ENCODE measurements at regions not wholly inside any gene's neighbourhood (a gene's known extent, or its start where the extent isn't known, plus 50 kb on each side); places are given as distances from the start of the nearest gene placed in this dataset.
"Not testable (repeated sequence)": the region's sequence is repeated elsewhere in the genome, so short reads cannot be mapped to it uniquely, and the experiment has no call there.

GRCh38 chr16:76716251-76716650, 439.1 kb downstream of the CNTNAP4 start:
- DNase-seq (ENCODE audit: low read depth, low spot score) = not testable (repeated sequence)

DNA sequence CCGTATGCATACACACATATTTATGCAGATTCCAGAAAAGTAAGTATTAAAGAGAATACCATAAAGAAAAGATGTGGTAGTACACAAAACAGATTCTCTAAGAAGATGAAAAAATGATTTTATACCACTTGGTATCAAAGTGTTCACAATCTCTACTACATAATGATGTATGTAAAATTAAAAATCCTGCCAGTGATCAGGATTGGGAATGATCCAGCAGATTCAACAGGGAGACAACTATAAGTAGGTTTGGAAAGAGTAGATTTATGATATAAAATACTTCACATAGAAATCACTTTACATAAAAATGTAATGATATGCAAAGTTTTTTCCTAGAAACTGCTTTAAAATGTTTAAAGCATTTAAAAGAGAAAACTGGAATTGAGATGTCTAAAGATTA, 447.0 kb downstream of the CNTNAP4 start:
- no peak for DNase-seq (ENCODE audit: low read depth, low spot score)

DNA sequence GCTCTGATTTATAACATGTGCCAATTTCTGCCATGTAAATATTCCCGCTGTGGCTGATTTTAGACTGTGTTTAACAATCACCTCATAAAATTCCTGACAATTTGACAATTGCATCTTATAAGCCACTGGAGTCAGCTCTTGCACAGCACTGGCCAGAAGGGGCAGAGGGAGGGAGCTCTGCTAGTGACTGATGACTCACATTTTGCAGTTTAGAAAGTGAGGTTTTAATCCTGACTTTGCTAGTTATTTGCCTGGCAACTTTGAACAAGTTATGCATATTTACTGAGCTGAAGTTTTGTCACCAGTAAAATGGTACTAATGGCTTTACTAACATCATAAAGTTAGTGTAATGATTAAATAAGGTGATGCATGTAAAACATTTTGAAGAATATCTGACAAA, 452.3 kb downstream of the CNTNAP4 start:
- no peak for DNase-seq (ENCODE audit: low read depth, low spot score)

GRCh38 chr16:76732894-76733293, 455.7 kb downstream of the CNTNAP4 start:
- no peak for DNase-seq (ENCODE audit: low read depth, low spot score)

DNA sequence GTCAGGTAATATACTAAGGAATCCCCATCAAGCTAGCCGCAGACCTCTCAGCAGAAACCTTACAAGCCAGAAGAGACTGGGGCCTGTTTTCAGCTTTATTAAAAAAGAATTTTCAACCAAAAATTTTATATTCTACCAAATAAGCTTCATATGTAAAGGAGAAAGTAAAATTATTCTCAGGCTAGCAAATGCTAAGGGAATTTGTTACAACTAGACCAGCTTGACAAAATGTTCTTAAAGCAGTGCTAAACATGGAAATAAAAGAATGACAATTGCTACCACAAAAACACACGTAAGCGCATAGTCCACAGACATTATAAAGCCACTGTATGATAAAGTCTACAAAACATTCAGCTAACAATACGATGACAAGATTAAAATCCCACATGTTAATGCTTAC, 449.4 kb upstream of the MON1B start:
- no peak for DNase-seq (ENCODE audit: low read depth, low spot score)

GRCh38 chr16:76748461-76749348, 442.3 kb upstream of the MON1B start:
- DNase-seq (ENCODE audit: low read depth, low spot score) = no peak

GRCh38 chr16:76749780-76750375, 441.1 kb upstream of the MON1B start:
- DNase-seq (ENCODE audit: low read depth, low spot score) = no peak

DNA sequence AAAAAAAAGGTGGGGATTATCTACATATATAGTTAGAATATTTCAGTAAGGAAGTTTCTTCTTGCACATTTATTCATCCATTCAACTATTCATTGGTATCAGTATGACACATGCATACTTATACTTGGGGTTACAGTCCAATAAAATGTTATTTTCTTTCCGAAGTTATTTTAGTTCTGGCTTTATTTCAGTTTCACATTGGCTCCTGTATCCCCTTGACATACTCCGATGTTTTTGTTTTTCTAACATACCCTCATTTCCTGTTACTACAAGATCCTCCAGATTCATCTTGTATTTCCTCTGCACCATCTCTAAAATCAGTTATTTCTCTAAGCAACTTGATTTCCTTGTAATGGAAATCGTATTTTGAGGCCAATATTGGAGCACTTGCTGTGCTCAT, 435.5 kb upstream of the MON1B start:
- DNase-seq (ENCODE audit: low read depth, low spot score) = no peak

GRCh38 chr16:76756423-76756822, 434.6 kb upstream of the MON1B start:
- no peak for DNase-seq (ENCODE audit: low read depth, low spot score)

DNA sequence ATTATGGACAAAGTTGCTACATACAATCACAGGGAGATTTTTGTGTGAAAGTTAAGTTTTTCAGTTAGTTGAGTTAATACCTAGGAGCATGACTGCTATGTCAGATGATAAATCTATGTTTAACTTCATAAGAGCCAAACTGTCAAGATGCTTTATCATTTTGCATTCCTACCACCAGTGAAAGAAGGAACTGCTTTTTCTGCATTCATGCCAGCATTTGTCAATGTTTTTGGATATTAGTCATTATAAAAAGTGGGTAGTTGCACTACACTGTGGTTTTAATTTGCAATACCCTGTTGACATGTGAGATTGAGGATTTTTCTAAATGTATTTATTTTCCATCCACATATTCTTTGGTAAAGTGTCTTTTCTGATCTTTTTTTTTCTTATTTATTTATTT, 434.0 kb upstream of the MON1B start:
- DNase-seq (ENCODE audit: low read depth, low spot score) = no peak

- no peak for DNase-seq (ENCODE audit: low read depth, low spot score)
These were observed 424.5 kb upstream of the MON1B start for GRCh38 chr16:76766538-76766937.

DNA sequence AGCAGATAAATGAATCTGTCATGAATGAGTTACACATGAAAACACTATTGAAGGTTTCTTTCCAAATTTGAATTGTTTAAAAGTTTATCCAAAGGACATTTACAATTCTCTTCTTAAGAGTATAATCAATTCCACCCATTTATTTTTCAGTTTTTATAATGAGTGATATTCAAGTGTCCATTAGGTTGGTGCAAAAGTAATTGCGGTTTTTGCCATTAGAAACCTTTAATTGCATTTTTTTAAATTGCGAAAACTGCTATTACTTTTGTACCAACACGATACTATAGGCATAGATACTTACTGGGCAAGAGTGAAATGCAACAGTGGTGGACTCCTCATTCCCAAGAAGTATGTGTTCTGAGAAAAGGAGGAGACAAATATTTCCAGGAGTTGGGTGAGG, 422.7 kb upstream of the MON1B start:
- DNase-seq (ENCODE audit: low read depth, low spot score) = no peak

- DNase-seq (ENCODE audit: low read depth, low spot score) = no peak
These were observed 422.0 kb upstream of the MON1B start for GRCh38 chr16:76768948-76769347.

GRCh38 chr16:76771216-76771615, 419.8 kb upstream of the MON1B start:
- DNase-seq (ENCODE audit: low read depth, low spot score) = no peak

DNA sequence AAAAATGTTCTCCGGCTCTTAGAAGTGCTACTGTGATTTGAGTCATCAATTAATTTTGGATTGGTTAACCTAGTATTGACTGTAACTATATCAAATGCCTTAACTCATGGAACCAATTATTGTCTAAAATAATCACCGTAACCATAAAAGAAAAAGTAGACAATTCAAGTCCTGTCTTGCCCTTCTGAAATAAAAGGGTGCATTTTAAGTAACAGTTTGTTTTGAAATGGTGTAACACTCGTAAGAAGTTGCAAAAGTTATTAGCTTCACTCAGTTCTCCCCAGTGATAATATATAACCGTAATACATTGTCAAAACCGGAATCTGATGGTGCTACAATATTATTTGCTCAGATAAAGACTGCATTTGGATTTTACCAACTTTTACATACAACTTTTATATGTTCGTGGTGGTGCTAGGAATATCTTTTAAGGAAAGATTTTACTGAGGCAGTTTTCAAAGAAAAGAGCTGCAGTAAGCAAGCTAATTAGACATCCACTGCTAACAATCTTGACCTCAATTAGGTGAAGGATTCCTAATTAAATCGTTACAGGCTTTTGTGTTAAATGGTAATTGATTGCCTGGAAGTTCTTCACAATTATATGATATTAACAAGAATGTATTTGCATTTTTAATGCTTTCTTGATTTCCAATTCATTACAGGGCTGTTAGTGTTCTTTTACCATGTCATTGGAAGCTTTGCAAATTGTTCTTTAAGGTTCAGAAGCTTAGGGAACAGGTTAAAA, 413.1 kb upstream of the MON1B start:
- DNase-seq (ENCODE audit: low read depth, low spot score) = no peak

DNA sequence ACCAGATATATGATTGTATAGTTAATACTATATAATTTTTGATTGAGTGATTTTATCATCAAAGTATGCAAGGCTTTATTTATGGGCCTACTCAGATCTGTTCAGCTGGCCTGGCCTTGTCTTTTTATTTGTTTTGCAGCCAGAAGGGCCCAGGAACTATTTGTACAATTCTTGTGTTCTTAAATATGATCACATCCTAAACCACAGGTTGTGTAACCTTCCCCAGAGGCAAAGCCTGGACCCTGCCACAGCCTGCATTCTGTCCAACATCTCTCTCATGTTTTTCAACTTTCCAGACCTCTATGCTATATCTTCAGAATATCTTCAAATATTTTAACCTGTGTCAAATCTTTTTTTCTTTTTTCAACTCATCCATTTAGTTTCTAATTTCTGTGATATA, 410.4 kb upstream of the MON1B start:
- DNase-seq (ENCODE audit: low read depth, low spot score) = no peak

DNA sequence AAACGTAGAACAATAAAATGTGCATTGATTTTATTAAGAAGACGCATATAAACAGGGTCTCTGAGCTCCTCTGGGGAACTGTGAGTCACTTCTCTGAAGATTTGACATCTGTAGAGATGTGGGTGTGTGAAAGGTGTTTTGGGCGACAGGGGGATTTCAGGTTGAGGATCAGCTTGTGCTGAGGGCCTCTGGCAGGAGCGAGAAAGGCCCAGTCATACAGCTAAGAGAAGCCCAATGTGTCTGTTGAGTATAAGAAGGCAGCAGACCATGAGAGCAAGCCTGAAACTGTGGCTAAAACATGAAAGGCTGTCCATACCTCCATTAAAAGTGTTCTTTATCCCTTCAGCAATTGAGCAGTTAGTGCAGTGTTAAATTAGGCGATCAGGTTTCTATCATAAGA, 406.5 kb upstream of the MON1B start:
- DNase-seq (ENCODE audit: low read depth, low spot score) = no peak

DNA sequence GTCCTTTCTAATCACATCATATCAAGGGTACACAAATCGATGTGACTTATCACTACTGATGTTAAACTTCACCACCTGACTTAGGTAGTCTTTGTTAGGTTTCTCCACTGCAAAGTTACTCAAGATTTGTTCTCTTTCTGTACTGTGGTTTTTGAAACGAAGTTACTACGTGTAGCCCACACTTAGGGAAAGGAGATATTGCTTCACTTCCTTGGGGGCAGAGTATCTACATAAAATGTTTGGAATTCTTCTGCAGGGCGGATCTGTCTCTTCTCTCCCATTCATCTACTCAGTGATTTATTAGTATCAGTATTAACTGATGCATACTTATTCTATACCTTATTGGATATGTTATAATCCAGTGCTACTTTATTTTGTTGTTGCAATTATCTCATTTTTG, 403.6 kb upstream of the MON1B start:
- DNase-seq (ENCODE audit: low read depth, low spot score) = no peak

- DNase-seq (ENCODE audit: low read depth, low spot score) = no peak
These were observed 399.8 kb upstream of the MON1B start for GRCh38 chr16:76791151-76791550.

DNA sequence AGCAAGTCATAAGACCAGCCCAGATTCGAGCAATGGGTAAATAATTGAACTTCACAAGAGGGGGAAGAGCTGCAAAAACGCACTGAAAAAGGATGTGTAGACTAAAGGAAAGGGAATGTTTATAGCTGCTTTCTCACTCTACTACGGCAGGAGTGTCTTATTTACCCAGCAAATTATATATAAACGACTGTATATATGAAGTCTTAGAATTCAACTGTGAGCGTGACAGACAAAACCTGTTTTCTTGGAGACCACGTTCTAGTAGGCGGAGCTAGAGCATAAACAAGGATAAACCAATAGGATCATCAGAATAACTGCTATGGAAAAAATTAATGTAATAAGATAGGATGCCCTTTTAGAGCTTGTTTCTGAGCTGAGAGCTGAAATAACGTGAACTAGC, 394.6 kb upstream of the MON1B start:
- no peak for DNase-seq (ENCODE audit: low read depth, low spot score)

- DNase-seq (ENCODE audit: low read depth, low spot score) = no peak
These were observed 394.0 kb upstream of the MON1B start for GRCh38 chr16:76796978-76797377.

- no peak for DNase-seq (ENCODE audit: low read depth, low spot score)
These were observed 393.5 kb upstream of the MON1B start for GRCh38 chr16:76797457-76797856.

GRCh38 chr16:76800196-76800595, 390.8 kb upstream of the MON1B start:
- no peak for DNase-seq (ENCODE audit: low read depth, low spot score)

All from ELF-1 (cell line).